HG03457 (cell line): ENCODE measurements at regions not wholly inside any gene's neighbourhood (a gene's known extent, or its start where the extent isn't known, plus 50 kb on each side); places are given as distances from the start of the nearest gene placed in this dataset.

Experiments
- ATAC-seq: cut with Tn5 transposase; IDR thresholded peaks from one replicate; pipeline ENCODE4 v1.9.1; 2021; ENCODE audit warnings: moderate number of reproducible peaks; ENCODE audit not compliant: unreplicated experiment

GRCh38 chr13:40103864-40104263, 448.4 kb downstream of the COG6 start:
- ATAC-seq, result no peak

DNA sequence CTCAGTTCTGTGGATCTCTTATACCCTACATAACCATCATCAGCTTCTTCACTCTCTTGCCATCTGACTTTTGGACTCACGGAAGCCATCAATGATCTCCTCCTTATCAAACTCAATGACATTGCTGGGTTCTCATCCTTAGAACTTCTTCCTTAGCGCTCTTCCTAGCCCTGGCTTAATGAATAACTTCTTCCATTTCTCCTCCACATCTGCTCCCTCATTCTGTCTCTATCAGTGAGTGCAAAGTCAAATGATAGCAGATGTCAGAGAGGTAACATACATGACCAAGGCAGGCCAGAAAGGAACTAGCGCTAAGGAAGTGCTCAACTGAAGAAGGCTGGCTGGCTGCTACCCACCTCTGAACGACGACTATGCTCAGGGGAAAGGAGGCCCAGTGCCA, 449.8 kb downstream of the COG6 start:
- no peak for ATAC-seq

- no peak for ATAC-seq
These were observed 453.9 kb downstream of the COG6 start for GRCh38 chr13:40109351-40109844.

GRCh38 chr13:40113643-40114304, 458.3 kb downstream of the COG6 start:
- ATAC-seq, result no peak

- no peak for ATAC-seq
These were observed 458.9 kb downstream of the COG6 start for GRCh38 chr13:40114305-40114896.

DNA sequence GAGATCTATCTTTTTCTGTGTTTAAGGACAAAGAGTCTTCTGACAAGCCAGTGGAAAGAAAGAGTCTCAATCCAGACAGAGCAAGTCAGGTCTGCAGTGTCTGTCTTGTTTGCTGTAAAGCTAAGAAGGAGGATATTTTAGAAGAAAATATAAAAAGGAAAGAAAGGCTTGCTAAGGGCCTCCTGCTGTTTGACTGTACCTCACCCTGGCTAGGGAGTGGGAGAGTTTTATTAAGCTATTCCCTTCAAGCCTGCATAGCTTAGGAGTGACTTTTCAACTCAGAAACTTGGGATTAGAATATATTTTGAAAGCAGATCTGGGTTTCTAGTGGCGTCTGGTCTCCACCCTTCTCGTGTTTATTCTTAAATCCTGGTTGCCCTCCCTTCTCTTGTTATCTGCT, 460.0 kb downstream of the COG6 start:
- ATAC-seq, result no peak

DNA sequence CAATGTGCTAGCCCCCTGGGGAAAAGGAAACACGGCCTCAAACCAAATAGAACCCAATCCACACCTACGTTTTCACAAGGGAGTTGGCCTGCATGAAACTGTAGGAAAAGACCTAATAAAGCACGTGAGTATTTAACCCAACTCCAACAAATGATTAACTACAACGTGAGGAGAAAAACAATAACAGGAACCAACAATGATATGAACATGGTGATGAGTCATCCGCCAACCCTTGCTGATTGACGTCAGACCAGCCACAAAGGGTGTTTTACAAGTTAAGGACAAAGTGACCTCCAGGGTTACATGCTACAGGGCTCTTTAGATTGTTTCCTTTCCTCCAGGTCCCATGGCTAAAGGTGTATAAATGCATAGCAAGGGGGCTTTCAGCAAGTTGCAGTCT, 460.5 kb downstream of the COG6 start:
- peak; percentile 82 for ATAC-seq

DNA sequence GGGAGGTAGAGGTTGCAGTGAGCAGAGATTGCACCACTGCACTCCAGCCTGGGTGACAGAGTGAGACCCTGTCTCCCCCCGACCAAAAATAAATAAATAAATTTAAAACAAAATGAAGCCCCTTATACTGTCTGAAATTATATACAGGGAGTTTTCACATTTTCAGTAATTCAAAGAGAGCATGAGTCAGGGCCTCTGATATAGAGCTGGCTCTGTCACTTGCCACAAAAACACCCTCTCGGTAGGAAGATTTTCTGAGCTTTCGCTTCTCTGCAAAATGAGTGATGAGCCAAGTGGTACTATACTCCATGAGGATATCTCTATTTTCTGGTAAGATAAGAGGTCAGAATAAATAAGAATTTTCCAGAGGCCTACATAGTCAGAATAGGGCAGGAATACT, 462.9 kb downstream of the COG6 start:
- ATAC-seq, result no peak

- ATAC-seq, result no peak
These were observed 464.4 kb downstream of the COG6 start for GRCh38 chr13:40119852-40120251.

DNA sequence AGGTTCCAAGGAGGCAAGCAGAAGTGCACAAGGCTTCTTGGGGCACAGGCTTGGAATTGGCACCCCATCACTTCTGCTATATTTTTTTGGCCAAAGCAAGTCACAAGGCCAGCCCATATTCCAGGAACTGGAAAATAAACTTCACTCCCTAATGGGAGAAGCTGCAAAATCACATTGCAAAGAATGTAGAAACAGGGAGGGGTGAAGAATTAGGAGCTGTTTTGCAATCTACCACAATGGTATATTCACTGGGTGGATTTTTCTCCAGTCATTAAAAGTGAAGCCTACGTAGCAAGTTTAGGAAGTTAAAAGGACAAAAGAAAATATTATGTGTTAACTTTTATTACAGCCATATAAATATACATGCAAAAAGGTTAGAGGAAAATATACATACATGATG, 464.8 kb downstream of the COG6 start:
- ATAC-seq, result no peak

DNA sequence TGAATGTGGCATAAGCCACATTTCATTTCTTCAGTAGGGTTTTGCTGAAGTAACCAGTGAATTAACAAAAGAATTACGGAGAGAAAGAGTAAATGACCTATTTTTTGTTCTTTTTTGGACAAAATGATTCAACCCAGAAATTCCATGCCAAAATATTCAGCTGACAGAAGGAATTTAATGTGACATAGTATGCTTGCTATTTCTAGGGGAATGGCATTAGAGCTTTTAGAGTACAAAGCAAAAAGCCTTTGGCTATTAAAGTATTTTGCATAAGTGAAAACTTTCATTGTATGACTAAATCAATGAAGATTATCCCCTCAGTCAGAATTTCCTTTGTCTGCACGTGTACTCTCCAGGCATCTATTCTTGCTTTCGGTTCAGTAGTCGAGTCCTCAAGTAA, 465.3 kb downstream of the COG6 start:
- no peak for ATAC-seq

DNA sequence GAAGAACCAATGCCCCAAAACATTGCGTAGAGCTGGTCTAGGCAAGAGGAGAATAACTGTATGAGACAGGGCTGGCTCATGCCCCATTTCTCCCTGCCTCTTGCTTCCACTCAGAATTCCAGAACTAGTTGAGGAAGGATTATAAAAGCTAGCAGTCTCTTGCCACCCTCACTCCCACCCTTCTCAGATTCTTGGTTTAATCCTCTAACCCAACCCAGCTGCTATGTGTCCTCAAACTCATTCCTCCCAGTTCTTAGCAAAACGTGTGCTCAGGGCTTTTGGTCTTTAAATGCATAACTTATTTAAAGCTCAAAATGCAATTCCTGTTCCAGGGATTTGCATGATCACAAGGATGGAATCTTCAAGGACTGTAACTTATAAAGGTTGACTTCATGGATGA, 466.3 kb downstream of the COG6 start:
- no peak for ATAC-seq

DNA sequence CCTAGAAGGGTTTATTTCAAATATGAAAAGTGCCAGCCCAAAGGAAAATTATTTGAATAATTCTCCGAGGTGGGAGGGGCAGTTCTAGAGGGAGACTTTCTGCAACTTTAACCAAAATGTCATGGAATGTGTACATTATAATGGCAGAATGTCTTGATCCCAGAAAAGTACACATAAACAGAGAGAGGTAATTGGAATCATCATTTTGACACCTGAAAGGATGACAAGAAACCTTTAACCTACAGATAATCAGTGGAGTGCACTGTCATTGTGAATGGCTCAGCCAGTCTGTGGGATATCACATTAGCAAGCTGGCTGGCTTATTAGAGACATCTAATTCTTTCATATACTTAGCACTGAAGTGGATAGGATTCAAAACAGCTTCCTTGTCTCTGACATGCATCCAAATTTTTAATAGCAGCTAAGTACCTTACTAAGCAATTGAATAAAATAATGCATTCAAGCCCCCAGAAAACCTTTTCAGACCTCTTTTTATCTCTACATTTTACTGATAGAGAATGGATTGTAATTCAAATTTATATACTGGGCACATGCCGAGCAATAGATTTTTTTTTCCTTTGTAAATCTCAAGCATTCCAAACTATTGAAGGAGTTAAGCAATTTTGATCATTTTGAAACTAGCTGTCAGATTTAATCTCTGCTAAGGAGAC, 468.6 kb downstream of the COG6 start:
- ATAC-seq, result no peak

GRCh38 chr13:40124633-40125015, 469.2 kb downstream of the COG6 start:
- ATAC-seq, result no peak

DNA sequence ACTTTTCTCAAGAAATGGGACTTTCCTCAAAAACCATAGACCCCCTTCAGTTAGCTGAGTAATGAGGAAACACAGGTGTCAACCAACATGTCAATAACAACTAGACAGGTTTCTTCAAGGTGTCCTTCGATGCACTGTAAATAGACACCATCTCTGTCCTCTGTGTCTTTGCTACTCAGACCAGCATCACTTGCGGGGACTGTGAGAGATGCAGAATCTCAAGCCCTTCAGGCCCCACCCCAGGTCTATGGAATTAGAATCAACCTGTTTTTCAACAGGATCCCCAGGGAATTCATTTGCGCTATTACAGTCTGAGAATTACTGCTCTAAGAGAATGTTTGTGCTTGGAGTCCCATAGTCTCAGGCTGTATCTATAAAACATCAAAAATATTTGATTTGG, 469.9 kb downstream of the COG6 start:
- ATAC-seq, result no peak

DNA sequence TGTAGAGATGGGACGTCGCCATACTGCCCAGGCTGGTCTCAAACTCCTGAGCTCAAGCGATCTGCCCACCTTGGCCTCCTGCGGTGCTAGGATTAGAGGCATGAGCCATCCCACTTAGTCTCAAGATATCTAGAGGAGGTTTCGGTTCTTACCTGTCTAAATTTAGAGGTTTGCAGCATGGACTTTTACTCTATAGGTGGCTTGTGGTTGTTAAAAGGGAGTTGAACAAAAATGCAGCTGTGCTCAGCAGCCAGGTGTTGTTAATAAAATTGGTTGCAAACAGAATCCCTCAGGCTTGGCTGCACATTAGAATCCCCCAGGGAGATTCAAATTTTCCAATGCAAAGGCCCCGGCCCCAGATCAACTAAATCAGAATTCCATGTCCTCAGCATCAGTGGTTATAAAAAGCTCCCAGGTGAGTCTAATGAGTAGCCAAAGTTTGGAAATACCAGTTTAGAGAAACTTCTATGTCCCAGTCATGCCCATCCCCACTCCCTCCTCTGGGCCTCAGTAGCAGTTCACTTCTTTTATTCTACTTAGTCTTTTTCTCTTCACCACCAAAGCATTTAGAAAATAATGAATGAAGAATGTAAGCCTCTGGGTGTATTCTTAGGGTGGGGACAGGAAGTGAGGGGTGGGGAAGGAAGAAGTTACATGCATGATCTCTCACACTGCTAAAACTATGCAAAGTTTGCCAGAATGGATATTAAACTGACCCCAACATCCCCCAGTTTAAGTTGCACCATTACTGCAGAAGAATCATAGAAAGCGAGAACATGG, 471.0 kb downstream of the COG6 start:
- no peak for ATAC-seq

DNA sequence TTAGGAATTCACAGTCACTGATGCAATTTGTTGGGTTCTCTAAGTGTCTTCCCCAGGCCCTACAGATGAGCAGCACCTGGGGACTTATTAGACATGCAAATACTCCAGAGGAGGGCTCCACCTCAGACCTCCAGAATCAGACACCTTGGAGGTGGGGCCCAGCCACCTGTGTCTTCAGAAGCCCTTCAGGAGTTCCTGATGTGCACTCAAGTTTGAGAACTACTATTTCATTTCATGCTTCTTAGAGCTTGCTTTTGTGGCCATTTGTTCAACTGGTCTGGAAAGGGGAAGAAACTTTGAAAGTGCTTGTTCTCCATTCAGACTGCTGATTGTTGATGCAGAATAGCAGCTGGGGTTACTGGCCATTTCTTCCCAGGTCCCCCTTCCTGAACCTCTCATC, 472.0 kb downstream of the COG6 start:
- ATAC-seq, result no peak

- ATAC-seq, result no peak
These were observed 472.5 kb downstream of the COG6 start for GRCh38 chr13:40127925-40128324.

GRCh38 chr13:40129467-40129866, 474.0 kb downstream of the COG6 start:
- no peak for ATAC-seq

DNA sequence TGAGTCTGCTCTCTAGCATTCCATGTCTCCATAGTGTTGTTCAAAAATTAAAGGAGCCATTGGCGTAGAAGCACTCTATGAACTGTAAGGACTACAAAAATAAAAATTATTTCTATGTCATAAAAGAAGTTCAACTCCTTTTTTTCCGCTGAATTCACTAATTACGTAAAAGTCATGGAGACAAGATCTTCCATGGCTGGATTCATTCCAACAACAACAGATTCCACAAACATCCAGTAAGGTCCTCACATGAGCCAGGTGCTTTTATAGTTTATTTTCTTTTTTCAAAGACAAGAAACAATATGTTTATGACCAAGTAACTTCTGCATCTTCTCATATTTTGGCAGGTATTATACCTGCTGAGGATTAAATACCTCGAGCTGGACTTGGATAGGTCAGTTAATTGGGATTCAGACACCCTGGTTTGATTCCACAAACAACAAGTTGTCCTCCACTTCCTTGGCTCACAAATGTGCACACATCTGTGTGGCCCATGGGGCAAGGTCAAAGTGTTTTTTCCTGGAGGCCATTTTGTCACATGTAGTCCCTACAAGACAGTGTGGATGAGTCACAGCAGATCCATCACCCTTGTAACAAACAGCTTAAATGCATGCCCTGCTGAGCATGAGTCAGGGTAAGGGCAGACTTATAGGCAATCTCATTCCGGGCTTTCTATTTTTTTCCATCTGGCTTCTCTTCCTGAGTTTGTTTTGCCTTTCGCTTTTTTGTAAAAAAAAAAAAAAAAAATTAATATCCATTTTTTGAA, 475.6 kb downstream of the COG6 start:
- no peak for ATAC-seq

GRCh38 chr13:40132249-40132648, 476.8 kb downstream of the COG6 start:
- ATAC-seq, result no peak
